ENCODE measurements at regions not wholly inside any gene's neighbourhood (a gene's known extent, or its start where the extent isn't known, plus 50 kb on each side); places are given as distances from the start of the nearest gene placed in this dataset.

DNA sequence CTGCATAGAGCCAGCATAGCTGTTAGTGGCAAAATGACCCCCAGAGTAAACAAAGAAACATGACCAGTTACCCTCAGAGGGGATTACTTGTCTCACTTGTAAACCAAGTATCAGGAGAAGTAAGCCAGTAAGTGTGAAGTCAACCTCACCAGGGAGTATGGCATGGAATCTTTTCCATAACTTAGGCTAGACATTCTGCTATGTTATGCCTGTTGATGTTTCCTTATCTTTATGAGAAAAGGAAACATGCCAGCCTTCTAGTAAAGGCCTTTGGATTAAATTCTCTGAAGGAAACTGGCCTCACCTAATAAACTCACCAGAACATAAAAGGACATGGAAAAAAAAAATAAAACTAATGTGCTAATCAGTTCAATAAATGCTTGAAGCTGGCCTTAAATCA, 87.7 kb downstream of the SEM1 start:
- Histone ChIP-seq H3K4me3 (ENCODE audit: low read depth, low read length) (no peak overlapping the region), H3K27me3 (ENCODE audit: control insufficient read depth, insufficient read depth, low read length) (no peaks in the 10 kb centered on the region), H3K36me3 (ENCODE audit: control insufficient read depth, insufficient read depth, low read length) (no peaks in the 10 kb centered on the region)
- DNase-seq (ENCODE audit: low read depth) = no peak
- TF ChIP-seq, protein P1, sequence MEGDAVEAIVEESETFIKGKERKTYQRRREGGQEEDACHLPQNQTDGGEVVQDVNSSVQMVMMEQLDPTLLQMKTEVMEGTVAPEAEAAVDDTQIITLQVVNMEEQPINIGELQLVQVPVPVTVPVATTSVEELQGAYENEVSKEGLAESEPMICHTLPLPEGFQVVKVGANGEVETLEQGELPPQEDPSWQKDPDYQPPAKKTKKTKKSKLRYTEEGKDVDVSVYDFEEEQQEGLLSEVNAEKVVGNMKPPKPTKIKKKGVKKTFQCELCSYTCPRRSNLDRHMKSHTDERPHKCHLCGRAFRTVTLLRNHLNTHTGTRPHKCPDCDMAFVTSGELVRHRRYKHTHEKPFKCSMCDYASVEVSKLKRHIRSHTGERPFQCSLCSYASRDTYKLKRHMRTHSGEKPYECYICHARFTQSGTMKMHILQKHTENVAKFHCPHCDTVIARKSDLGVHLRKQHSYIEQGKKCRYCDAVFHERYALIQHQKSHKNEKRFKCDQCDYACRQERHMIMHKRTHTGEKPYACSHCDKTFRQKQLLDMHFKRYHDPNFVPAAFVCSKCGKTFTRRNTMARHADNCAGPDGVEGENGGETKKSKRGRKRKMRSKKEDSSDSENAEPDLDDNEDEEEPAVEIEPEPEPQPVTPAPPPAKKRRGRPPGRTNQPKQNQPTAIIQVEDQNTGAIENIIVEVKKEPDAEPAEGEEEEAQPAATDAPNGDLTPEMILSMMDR (IDR thresholded peaks at IDR 0.05; ENCODE audit: insufficient read depth, low read length, poor library complexity, severe bottlenecking) = no peak

DNA sequence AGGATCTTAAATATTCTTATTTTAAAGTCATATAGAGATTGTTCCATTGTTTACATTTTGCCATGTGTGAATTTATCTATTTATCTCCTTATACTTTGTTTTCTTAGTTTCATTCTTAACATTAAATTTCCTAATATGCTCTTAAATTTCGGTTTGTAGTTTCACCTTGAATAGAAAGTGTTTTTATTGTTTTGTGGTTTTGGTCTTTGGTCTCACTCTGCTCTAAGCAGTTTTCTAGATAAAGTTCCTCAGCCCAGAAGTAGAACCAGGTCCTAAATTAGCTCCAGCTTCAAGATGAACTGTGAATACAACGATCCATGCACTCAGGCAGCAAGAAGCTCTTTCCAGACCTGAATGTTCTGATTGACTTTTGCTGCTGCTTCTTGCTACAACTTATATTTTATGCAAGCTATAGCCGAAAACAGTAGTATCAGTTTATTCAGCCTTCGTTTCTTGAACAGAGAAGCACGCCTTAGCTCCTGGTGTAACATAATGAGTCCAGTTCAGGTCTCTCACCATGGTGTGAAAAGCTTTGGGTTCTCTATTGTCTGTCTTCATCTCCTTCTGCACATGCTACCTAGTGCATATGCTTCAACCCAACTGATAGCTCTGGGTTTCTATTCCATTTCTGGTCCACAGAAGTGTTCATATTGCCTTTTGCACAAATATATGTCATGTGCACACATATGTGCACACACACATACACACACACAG, 95.3 kb downstream of the SEM1 start:
- no peak overlapping the region for H3K4me3 ChIP-seq (ENCODE audit: low read depth, low read length)
- DNase-seq (ENCODE audit: low read depth) = no peak
- TF ChIP-seq, protein P1 (IDR thresholded peaks at IDR 0.05; ENCODE audit: insufficient read depth, low read length, poor library complexity, severe bottlenecking) = no peak
- no peaks in the 10 kb centered on the region for H3K27me3 ChIP-seq (ENCODE audit: control insufficient read depth, insufficient read depth, low read length)
- no peaks in the 10 kb centered on the region for H3K36me3 ChIP-seq (ENCODE audit: control insufficient read depth, insufficient read depth, low read length)

DNA sequence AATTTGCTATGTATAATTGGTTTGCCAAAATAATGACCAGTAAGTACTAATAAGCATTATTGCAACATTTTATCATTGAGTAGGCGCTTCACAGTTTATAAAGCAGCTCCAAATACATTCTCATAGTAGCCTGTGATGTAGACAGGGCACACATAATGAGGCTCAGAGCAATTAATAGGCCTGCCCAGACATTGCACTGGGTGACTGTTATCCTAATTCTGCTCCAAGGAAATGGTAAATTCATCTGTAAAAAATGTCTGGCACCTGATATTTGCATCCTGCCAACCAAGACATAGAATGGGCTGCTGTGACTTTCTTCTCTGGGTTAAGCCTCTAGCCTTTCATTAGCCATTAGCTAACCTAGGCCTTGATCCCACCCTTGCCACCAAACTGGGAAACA, 97.6 kb downstream of the SEM1 start:
- DNase-seq (ENCODE audit: low read depth) = no peak
- TF ChIP-seq, protein P1 (IDR thresholded peaks at IDR 0.05; ENCODE audit: insufficient read depth, low read length, poor library complexity, severe bottlenecking) = no peak

DNA sequence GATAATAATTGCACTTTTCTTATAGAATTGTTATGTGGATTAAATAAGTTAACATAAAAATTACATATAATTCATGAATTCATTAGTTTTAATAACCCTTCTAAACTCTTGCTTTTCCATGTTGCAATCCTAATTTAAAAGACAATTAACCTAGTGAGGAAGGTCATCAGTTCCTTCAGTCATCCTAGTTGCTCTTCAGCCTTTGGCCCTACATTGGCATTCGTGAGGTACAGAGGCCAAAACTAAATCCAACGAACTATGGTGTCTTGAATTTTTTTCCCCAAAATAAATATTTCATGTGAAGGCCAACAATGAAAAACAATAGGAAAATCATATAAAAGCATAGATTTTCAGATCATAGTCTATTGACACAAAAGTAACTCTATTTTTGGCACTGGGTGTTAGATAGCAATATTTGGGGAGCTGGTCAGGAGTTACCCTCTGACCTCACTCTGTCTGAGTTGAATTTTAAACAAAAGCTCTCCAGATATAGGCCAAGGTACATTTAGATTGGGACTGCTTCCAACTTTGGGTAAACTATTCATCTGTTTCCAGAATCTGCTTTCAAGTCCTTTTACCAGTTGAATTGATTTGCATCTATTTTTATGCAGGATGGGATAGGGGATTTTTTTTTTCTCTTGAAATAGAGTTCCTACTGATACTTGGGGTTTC, 104.5 kb downstream of the SEM1 start:
- no peaks in the 10 kb centered on the region for H3K36me3 ChIP-seq (ENCODE audit: control insufficient read depth, insufficient read depth, low read length)
- TF ChIP-seq, protein P1 (IDR thresholded peaks at IDR 0.05; ENCODE audit: insufficient read depth, low read length, poor library complexity, severe bottlenecking) = no peak
- H3K27me3 ChIP-seq (ENCODE audit: control insufficient read depth, insufficient read depth, low read length) = no peaks in the 10 kb centered on the region

More for the DNA sequence above, 97.6 kb downstream of the SEM1 start:
- Histone ChIP-seq H3K4me3 (ENCODE audit: low read depth, low read length) (no peak overlapping the region), H3K36me3 (ENCODE audit: control insufficient read depth, insufficient read depth, low read length) (no peaks in the 10 kb centered on the region), H3K27me3 (ENCODE audit: control insufficient read depth, insufficient read depth, low read length) (no peaks in the 10 kb centered on the region)

DNA sequence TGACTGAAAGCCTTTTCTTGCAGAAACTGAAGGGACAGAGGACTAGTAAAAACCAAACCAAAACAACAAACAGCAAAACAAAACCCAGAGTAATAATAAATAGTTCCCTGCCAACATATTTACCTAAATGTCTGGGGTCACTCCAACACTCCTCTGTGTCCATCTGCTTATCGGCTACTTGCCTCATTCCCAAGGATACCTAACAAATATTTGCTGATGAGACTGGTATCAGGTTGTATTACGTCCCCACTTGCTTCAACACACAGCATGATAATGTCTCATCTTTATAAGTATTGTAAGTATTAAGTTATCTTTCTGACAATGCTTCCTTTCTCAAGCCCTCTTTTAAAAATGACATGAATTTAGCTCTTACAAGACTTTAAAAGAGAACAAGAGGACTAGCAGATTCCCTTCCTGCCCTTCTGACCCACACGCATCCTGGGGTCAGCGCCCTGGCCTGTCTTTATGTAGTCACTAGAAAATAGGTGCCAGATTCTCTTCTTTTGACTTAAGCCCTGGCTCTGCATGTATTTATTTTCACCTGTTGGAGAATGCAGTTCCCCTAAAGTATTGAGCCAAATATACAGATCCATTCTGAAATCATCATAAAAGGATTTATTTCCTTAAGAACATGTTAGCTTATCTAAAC, 110.2 kb downstream of the SEM1 start:
- TF ChIP-seq, protein P1 (IDR thresholded peaks at IDR 0.05; ENCODE audit: insufficient read depth, low read length, poor library complexity, severe bottlenecking) = no peak
- DNase-seq (ENCODE audit: low read depth) = no peak
- Histone ChIP-seq H3K4me3 (ENCODE audit: low read depth, low read length) (no peak overlapping the region), H3K36me3 (ENCODE audit: control insufficient read depth, insufficient read depth, low read length) (no peaks in the 10 kb centered on the region), H3K27me3 (ENCODE audit: control insufficient read depth, insufficient read depth, low read length) (no peaks in the 10 kb centered on the region)

More for the DNA sequence above, 104.5 kb downstream of the SEM1 start:
- H3K4me3 ChIP-seq (ENCODE audit: low read depth, low read length) = no peak overlapping the region
- no peak for DNase-seq (ENCODE audit: low read depth)

Data from kidney epithelial cell (primary cell).